Stimulated activated naive CD8-positive, alpha-beta T cell treated with anti-CD3 and anti-CD28 coated beads, Interleukin-15, amount 100 ng/mL, for 72 hours (primary cell): ENCODE measurements at regions not wholly inside any gene's neighbourhood (a gene's known extent, or its start where the extent isn't known, plus 50 kb on each side); places are given as distances from the start of the nearest gene placed in this dataset.
A peak's percentile ranks its signal among the peaks of the same experiment; 100 is the strongest.
"Not testable (repeated sequence)": the region's sequence is repeated elsewhere in the genome, so short reads cannot be mapped to it uniquely, and the experiment has no call there.

Experiments used
- ATAC-seq: fragments of 150-1000 bp; cut with Tn5 transposase; 2 replicates; pipeline ENCODE4 v1.10.0; 2021; ENCODE audit warnings: mild to moderate bottlenecking, moderate library complexity
- DNase-seq, 2 donors: peaks; one replicate each; pipeline ENCODE4 v3.0.0; 2021 to 2022
- H3K27ac Mint-ChIP-seq, 2 donors: one replicate each; pipeline ENCODE4 v1.8.0; 2022; ENCODE audit warnings: mild to moderate bottlenecking in 2 of 2, mixed read lengths in 2 of 2, moderate library complexity in 2 of 2
- H3K27me3 Mint-ChIP-seq: one replicate; pipeline ENCODE4 v1.8.0; 2022; ENCODE audit warnings: mixed read lengths
- H3K4me1 Mint-ChIP-seq: one replicate; pipeline ENCODE4 v1.8.0; 2022; ENCODE audit warnings: mild to moderate bottlenecking, mixed read lengths
- H3K4me3 Mint-ChIP-seq, 2 donors: one replicate each; pipeline ENCODE4 v1.8.0; 2022; ENCODE audit warnings: mild to moderate bottlenecking in 2 of 2, mixed read lengths in 2 of 2, moderate library complexity in 1 of 2
- H3K9me3 Mint-ChIP-seq, 2 donors: one replicate each; pipeline ENCODE4 v1.8.0; 2022; ENCODE audit warnings: mixed read lengths in 2 of 2

DNA sequence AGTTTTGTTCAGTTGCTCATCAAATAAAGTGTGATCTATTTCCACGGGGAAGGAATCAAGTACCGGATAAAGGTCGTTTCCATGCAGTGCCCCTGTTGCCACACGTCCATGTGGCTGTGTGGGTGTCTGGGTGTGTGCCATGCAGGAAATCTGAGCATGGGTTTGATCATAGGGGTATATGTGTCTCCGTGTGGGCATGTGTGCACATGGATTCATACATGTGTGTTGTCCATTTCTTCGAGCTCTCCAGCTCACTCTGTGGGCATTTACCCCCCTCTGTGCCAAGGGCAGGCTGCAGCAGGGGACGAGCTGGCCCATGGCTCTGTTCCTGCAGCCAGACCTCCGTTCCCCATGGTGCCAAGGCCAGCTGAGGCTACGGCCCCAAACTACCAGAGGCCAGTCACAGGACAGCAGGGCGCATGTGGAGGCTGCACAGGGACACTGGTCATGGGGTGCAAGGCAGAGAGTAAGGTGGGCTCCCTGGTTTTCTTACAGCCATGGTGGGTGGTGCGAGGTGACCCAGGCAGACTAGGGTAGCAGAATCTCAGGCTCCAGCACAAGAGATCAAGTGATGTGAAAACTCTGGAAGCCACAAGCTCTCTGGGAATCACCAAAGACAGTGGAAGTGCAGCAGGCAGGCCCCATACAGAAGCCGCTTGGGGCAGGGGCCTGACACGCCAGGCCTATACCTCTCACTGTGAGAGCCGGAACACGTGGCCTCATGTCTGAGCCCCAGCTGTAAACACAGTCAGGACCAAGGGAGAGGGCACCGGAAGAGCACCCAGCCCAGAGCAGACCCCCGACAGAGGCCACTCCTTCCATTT, 66.4 kb upstream of the RAB6C start:
- DNase-seq, result no peak
- Mint-ChIP-seq H3K9me3 (peaks cover 4 to 11% of the 10 kb centered on the region in 2 donors), H3K27ac (peak overlapping the region in 1 of 2 donors; percentile 37)

DNA sequence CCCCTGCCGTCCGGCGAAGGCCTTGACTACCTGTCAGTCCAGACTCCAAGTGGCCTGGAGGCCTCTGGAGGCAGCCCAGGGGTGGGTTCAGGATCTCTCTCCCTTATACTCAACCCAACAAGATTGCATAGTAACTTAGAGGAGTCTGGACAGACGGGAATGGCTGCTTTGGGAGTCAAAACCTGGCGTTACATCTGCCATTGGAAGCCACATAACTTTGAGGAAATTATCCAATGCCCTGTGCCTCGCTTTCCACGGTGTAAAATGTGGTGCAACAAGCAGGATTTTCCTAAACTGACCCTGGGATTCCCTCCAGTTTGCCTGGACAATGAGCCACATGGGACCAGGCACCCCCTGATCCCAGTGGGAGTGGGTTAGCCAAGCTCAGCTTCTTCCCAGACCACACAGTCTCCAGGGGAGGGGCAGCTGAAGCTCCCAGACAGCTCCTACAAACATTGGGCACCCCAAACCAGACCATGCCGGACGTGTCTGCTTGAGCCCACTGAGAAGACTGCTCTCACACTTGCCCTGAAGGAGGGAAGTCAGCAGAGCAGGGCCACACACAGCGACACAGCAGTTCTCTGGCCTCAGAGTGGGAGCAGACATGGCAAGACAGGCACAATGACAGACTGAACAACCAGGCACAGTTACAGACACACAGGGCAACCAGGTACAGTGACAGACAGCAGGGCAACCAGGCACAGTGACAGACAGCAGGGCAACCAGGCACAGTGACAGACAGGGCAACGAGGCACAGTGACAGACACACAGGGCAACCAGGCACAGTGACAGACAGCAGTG, 65.6 kb upstream of the RAB6C start:
- no peaks in the 10 kb centered on the region for H3K27me3 Mint-ChIP-seq
- no peak for DNase-seq

More for the DNA sequence above, 66.4 kb upstream of the RAB6C start:
- ATAC-seq, result no peak
- Mint-ChIP-seq H3K4me1 (no peaks in the 10 kb centered on the region), H3K27me3 (no peaks in the 10 kb centered on the region), H3K4me3 (no peak overlapping the region)

GRCh38 chr2:129914538-129915302, 64.7 kb upstream of the RAB6C start:
- no peak overlapping the region for H3K27ac Mint-ChIP-seq
- no peaks in the 10 kb centered on the region for H3K27me3 Mint-ChIP-seq
- DNase-seq, result no peak
- no peak for ATAC-seq
- H3K4me1 Mint-ChIP-seq, result no peaks in the 10 kb centered on the region
- H3K4me3 Mint-ChIP-seq, result no peak overlapping the region
- peaks cover 18 to 25% of the 10 kb centered on the region in 2 donors for H3K9me3 Mint-ChIP-seq

More for the DNA sequence above, 65.6 kb upstream of the RAB6C start:
- Mint-ChIP-seq H3K4me3 (no peak overlapping the region), H3K4me1 (no peaks in the 10 kb centered on the region), H3K27ac (no peak overlapping the region), H3K9me3 (peaks cover 12 to 19% of the 10 kb centered on the region in 2 donors)
- no peak for ATAC-seq

DNA sequence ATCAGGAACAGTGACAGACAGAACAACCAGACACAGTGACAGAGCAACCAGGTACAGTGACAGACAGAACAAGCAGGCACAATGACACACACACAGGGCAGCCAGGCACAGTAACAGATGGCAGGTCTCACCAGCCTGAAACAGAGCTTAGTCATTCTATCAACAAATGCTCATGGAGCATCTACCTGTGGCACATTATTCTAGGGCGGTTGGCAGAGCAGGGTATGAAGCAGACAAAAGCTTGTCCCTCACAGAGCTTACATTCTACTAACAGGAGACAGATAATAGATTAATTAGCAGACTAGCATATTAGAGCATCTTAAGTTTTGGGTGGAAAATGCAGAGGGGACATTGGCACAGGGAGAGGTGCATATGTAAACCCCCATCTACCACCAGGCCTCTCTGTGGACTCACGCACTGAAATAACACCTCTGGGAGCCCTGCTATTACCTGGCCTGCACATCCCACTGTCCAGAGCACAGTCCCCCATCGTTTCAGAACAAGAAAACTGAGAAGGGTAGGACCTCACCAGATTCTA, 64.1 kb upstream of the RAB6C start:
- H3K9me3 Mint-ChIP-seq, result peaks cover 24 to 25% of the 10 kb centered on the region in 2 donors
- no peak overlapping the region for H3K27ac Mint-ChIP-seq
- no peaks in the 10 kb centered on the region for H3K4me1 Mint-ChIP-seq
- no peak overlapping the region for H3K4me3 Mint-ChIP-seq
- DNase-seq, result no peak
- ATAC-seq, result peak; percentile 22
- H3K27me3 Mint-ChIP-seq, result no peaks in the 10 kb centered on the region

DNA sequence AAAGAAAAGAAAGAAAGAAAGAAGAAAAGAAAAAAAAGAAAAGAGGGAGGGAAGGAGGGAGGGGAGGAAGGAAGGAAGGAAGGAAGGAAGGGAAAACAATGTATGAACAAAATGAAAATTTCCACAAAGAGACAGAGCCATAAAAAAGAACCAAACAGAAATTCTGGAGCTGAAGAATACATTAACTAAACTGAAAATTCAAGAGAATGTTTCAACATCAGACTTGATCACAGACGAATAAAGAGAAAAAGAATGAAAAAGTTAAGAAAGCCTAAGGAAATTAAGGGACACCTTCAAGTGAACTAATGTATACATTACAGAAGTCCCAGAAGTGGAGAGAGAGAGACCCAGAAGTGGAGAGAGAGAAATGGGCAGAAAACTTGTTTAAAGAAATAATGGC, 60.9 kb upstream of the RAB6C start:
- H3K27ac Mint-ChIP-seq, result no peak overlapping the region

GRCh38 chr2:129922571-129923264, 56.7 kb upstream of the RAB6C start:
- DNase-seq (no peak), ATAC-seq (peak; percentile 51)
- Mint-ChIP-seq H3K4me1 (peaks cover 7% of the 10 kb centered on the region), H3K9me3 (peaks cover 18 to 21% of the 10 kb centered on the region in 2 donors), H3K27ac (no peak overlapping the region), H3K4me3 (peak overlapping the region in 1 of 2 donors; percentile 38), H3K27me3 (peaks cover 45% of the 10 kb centered on the region)

More for the DNA sequence above, 60.9 kb upstream of the RAB6C start:
- H3K4me1 Mint-ChIP-seq, result peaks cover 2% of the 10 kb centered on the region
- H3K9me3 Mint-ChIP-seq, result peaks cover 24 to 25% of the 10 kb centered on the region in 2 donors
- ATAC-seq (no peak), DNase-seq (no peak)
- no peak overlapping the region for H3K4me3 Mint-ChIP-seq
- H3K27me3 Mint-ChIP-seq, result peaks cover 21% of the 10 kb centered on the region

- Mint-ChIP-seq H3K27me3 (peaks cover 45% of the 10 kb centered on the region), H3K4me3 (peak overlapping the region in 1 of 2 donors; percentile 41), H3K9me3 (peaks cover 11 to 16% of the 10 kb centered on the region in 2 donors), H3K27ac (no peak overlapping the region), H3K4me1 (peaks cover 7% of the 10 kb centered on the region)
- peak; percentile 20 to 25 for DNase-seq
- ATAC-seq, result peak; percentile 73
Measured at GRCh38 chr2:129923265-129924091, 56.0 kb upstream of the RAB6C start.

- H3K9me3 Mint-ChIP-seq, ATAC-seq, DNase-seq, H3K4me3 Mint-ChIP-seq, H3K4me1 Mint-ChIP-seq, H3K27ac Mint-ChIP-seq: not testable (repeated sequence)
- H3K27me3 Mint-ChIP-seq, result peaks cover 45% of the 10 kb centered on the region
Measured at GRCh38 chr2:129924115-129924514, 55.4 kb upstream of the RAB6C start.

- Mint-ChIP-seq H3K27me3 (peaks cover 52% of the 10 kb centered on the region), H3K27ac (no peak overlapping the region), H3K9me3 (no peaks in the 10 kb centered on the region), H3K4me3 (no peak overlapping the region), H3K4me1 (peaks cover 7% of the 10 kb centered on the region)
- DNase-seq (no peak), ATAC-seq (no peak)
Measured at GRCh38 chr2:129925381-129925780, 54.1 kb upstream of the RAB6C start.

DNA sequence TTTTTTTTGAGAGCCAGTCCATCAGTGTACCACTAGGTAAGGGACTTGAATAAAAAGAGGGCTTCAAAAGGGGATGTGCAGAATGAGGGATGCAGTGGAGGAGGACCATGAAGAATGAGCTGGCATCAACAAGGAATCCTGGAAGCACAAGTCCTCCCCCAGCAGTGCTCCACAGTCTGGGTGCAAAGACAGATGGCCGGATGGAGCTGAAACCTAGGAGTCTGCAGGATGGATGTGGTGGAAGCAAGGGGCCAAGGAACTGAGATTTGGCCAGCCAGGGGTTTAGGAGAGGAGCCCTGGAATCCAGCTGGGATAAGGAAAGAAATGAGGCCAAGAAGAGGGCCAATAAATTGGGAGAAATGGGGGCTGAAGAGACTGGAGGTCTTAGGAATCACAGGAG, 51.8 kb upstream of the RAB6C start:
- no peak for ATAC-seq
- Mint-ChIP-seq H3K27me3 (peaks cover 46% of the 10 kb centered on the region), H3K4me1 (peaks cover 7% of the 10 kb centered on the region), H3K9me3 (no peaks in the 10 kb centered on the region), H3K27ac (no peak overlapping the region), H3K4me3 (no peak overlapping the region)
- no peak for DNase-seq

GRCh38 chr2:129929321-129930290, 49.9 kb upstream of the RAB6C start:
- Mint-ChIP-seq H3K27ac (no peak overlapping the region), H3K4me3 (no peak overlapping the region), H3K4me1 (no peaks in the 10 kb centered on the region), H3K27me3 (peaks cover 48% of the 10 kb centered on the region), H3K9me3 (no peaks in the 10 kb centered on the region)
- ATAC-seq (no peak), DNase-seq (no peak)
